IPS DF 4.7 (cell line): ENCODE measurements at regions not wholly inside any gene's neighbourhood (a gene's known extent, or its start where the extent isn't known, plus 50 kb on each side); places are given as distances from the start of the nearest gene placed in this dataset.

ENCODE experiments used
- DNase-seq: peaks from one replicate; pipeline ENCODE4 v3.0.0-alpha.2; 2013; ENCODE audit warnings: low spot score; ENCODE audit errors: extremely low read depth

- DNase-seq: no peak
Measured at GRCh38 chr17:69883120-69883519, 191.9 kb upstream of the KCNJ16 start.

- DNase-seq: no peak
Measured at GRCh38 chr17:69884356-69884755, 190.7 kb upstream of the KCNJ16 start.

- no peak for DNase-seq
Measured at GRCh38 chr17:69884846-69885245, 190.2 kb upstream of the KCNJ16 start.

- no peak for DNase-seq
Measured at GRCh38 chr17:69898601-69899000, 176.4 kb upstream of the KCNJ16 start.

GRCh38 chr17:69900101-69900500, 174.9 kb upstream of the KCNJ16 start:
- no peak for DNase-seq

GRCh38 chr17:69900829-69901228, 174.2 kb upstream of the KCNJ16 start:
- no peak for DNase-seq

GRCh38 chr17:69906306-69906705, 168.7 kb upstream of the KCNJ16 start:
- DNase-seq: no peak

GRCh38 chr17:69907132-69907847, 167.7 kb upstream of the KCNJ16 start:
- no peak for DNase-seq

GRCh38 chr17:69908626-69909368, 166.2 kb upstream of the KCNJ16 start:
- no peak for DNase-seq

GRCh38 chr17:69909389-69909788, 165.6 kb upstream of the KCNJ16 start:
- no peak for DNase-seq

GRCh38 chr17:69912805-69913204, 162.2 kb upstream of the KCNJ16 start:
- no peak for DNase-seq

- no peak for DNase-seq
Measured at GRCh38 chr17:69913216-69913615, 161.8 kb upstream of the KCNJ16 start.

GRCh38 chr17:69913616-69914015, 161.4 kb upstream of the KCNJ16 start:
- no peak for DNase-seq

- DNase-seq: no peak
Measured at GRCh38 chr17:69914520-69914919, 160.5 kb upstream of the KCNJ16 start.

GRCh38 chr17:69916761-69917160, 158.3 kb upstream of the KCNJ16 start:
- DNase-seq: no peak

- no peak for DNase-seq
Measured at GRCh38 chr17:69918164-69918563, 156.9 kb upstream of the KCNJ16 start.

GRCh38 chr17:69919789-69920188, 155.2 kb upstream of the KCNJ16 start:
- DNase-seq: no peak

- DNase-seq: no peak
Measured at GRCh38 chr17:69921046-69921445, 154.0 kb upstream of the KCNJ16 start.

GRCh38 chr17:69928611-69929010, 146.4 kb upstream of the KCNJ16 start:
- DNase-seq: no peak

GRCh38 chr17:69936996-69937395, 138.0 kb upstream of the KCNJ16 start:
- DNase-seq: no peak

GRCh38 chr17:69943058-69943457, 132.0 kb upstream of the KCNJ16 start:
- no peak for DNase-seq

GRCh38 chr17:69944406-69944805, 130.6 kb upstream of the KCNJ16 start:
- DNase-seq: no peak

GRCh38 chr17:69945698-69946185, 129.3 kb upstream of the KCNJ16 start:
- no peak for DNase-seq
